GM21723 (cell line): ENCODE measurements at regions not wholly inside any gene's neighbourhood (a gene's known extent, or its start where the extent isn't known, plus 50 kb on each side); places are given as distances from the start of the nearest gene placed in this dataset.

Experiments
- ATAC-seq: cut with Tn5 transposase; IDR thresholded peaks from one replicate; pipeline ENCODE4 v1.9.1; 2021; ENCODE audit warnings: mild to moderate bottlenecking, moderate library complexity; ENCODE audit not compliant: unreplicated experiment

- peak; percentile 73 for ATAC-seq
Observed at GRCh38 chr18:77560341-77560992, 310.8 kb downstream of the GALR1 start.

GRCh38 chr18:77566604-77567003 lies 317.0 kb downstream of the GALR1 start:
- ATAC-seq, result no peak

- no peak for ATAC-seq
Observed at GRCh38 chr18:77567205-77567604, 317.6 kb downstream of the GALR1 start.

- ATAC-seq, result no peak
Observed at GRCh38 chr18:77571743-77572142, 322.1 kb downstream of the GALR1 start.

- no peak for ATAC-seq
Observed at GRCh38 chr18:77572537-77572936, 322.9 kb downstream of the GALR1 start.

- ATAC-seq, result no peak
Observed at GRCh38 chr18:77573571-77573970, 323.9 kb downstream of the GALR1 start.

GRCh38 chr18:77590943-77591515 lies 341.4 kb downstream of the GALR1 start:
- ATAC-seq, result no peak

- no peak for ATAC-seq
Observed at GRCh38 chr18:77597726-77598125, 348.1 kb downstream of the GALR1 start.

- ATAC-seq, result no peak
Observed at GRCh38 chr18:77600674-77601073, 351.0 kb downstream of the GALR1 start.

- no peak for ATAC-seq
Observed at GRCh38 chr18:77601567-77601966, 351.9 kb downstream of the GALR1 start.

- no peak for ATAC-seq
Observed at GRCh38 chr18:77607087-77607486, 357.4 kb downstream of the GALR1 start.

- no peak for ATAC-seq
Observed at GRCh38 chr18:77608807-77609206, 359.2 kb downstream of the GALR1 start.

GRCh38 chr18:77617694-77618093 lies 368.0 kb downstream of the GALR1 start:
- no peak for ATAC-seq

GRCh38 chr18:77619525-77619924 lies 369.9 kb downstream of the GALR1 start:
- ATAC-seq, result no peak

GRCh38 chr18:77622009-77622692 lies 372.5 kb downstream of the GALR1 start:
- ATAC-seq, result no peak

- ATAC-seq, result peak; percentile 73
Observed at GRCh38 chr18:77632758-77633157, 383.1 kb downstream of the GALR1 start.

GRCh38 chr18:77634494-77634893 lies 384.8 kb downstream of the GALR1 start:
- no peak for ATAC-seq

GRCh38 chr18:77635451-77635850 lies 385.8 kb downstream of the GALR1 start:
- no peak for ATAC-seq

GRCh38 chr18:77635858-77636257 lies 386.2 kb downstream of the GALR1 start:
- no peak for ATAC-seq

GRCh38 chr18:77645170-77645872 lies 395.7 kb downstream of the GALR1 start:
- ATAC-seq, result no peak

- no peak for ATAC-seq
Observed at GRCh38 chr18:77647472-77647871, 397.8 kb downstream of the GALR1 start.

- no peak for ATAC-seq
Observed at GRCh38 chr18:77648411-77648810, 398.8 kb downstream of the GALR1 start.
